ENCODE measurements at regions not wholly inside any gene's neighbourhood (a gene's known extent, or its start where the extent isn't known, plus 50 kb on each side); places are given as distances from the start of the nearest gene placed in this dataset.
"Not testable (repeated sequence)": the region's sequence is repeated elsewhere in the genome, so short reads cannot be mapped to it uniquely, and the experiment has no call there.

DNA sequence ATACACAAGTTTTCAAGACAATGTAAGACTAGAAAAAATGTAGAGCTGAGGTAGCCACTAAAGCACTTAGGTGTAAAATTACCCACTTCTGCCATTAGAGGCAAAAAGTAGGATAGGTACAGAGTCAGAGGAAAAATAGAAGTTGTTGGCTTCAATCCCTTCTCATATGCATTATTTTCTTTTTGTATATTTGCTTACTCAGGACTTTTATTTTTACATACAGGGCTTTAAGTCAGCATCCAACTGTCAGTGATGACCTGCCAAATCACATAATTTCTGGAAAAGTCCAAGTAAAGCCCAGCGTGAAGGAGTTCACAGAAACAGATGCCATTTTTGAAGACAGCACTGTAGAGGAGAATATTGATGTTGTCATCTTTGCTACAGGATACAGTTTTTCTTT, 211.0 kb upstream of the POGK start:
- H3K36me3 ChIP-seq (ENCODE audit: control insufficient read depth, insufficient read depth, low read length) = no peaks in the 10 kb centered on the region
- no peaks in the 10 kb centered on the region for H3K4me1 ChIP-seq (ENCODE audit: control insufficient read depth, insufficient read depth, low read length, poor library complexity, severe bottlenecking)
- no peak overlapping the region for H3K27ac ChIP-seq (ENCODE audit: insufficient read depth, low read length, poor library complexity, severe bottlenecking)
- no peak for DNase-seq
- H3K9me3 ChIP-seq (ENCODE audit: control insufficient read depth, low read length) = no peaks in the 10 kb centered on the region
- no peaks in the 10 kb centered on the region for H3K27me3 ChIP-seq (replicated peaks; ENCODE audit: control insufficient read depth, insufficient read depth, low read length, poor library complexity, severe bottlenecking)
- H3K4me3 ChIP-seq (ENCODE audit: insufficient read depth, low read depth, low read length, poor library complexity, severe bottlenecking) = no peak overlapping the region

DNA sequence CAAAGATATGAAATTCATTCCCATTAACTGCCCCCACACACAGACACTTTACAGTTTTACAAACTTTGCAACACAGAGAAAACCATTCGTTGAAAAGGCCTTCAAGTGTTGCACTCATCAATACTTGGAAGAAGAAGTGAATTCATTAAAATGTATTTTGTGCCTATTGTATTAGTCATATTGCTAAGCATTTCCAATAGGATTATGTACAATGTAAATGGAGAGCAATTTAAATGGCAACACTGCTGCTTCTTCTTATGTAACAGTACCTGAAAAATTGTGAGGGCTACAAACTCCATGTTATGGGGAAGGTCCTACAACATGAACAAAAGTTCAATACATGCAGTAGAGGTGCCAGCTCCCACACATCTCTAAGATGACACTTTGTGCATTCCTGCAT, 209.3 kb upstream of the POGK start:
- Histone ChIP-seq H3K27ac (ENCODE audit: insufficient read depth, low read length, poor library complexity, severe bottlenecking) (no peak overlapping the region), H3K9me3 (ENCODE audit: control insufficient read depth, low read length) (no peaks in the 10 kb centered on the region), H3K4me1 (ENCODE audit: control insufficient read depth, insufficient read depth, low read length, poor library complexity, severe bottlenecking) (no peaks in the 10 kb centered on the region), H3K36me3 (ENCODE audit: control insufficient read depth, insufficient read depth, low read length) (no peaks in the 10 kb centered on the region), H3K4me3 (ENCODE audit: insufficient read depth, low read depth, low read length, poor library complexity, severe bottlenecking) (no peak overlapping the region), H3K27me3 (replicated peaks; ENCODE audit: control insufficient read depth, insufficient read depth, low read length, poor library complexity, severe bottlenecking) (no peaks in the 10 kb centered on the region)
- DNase-seq = no peak

DNA sequence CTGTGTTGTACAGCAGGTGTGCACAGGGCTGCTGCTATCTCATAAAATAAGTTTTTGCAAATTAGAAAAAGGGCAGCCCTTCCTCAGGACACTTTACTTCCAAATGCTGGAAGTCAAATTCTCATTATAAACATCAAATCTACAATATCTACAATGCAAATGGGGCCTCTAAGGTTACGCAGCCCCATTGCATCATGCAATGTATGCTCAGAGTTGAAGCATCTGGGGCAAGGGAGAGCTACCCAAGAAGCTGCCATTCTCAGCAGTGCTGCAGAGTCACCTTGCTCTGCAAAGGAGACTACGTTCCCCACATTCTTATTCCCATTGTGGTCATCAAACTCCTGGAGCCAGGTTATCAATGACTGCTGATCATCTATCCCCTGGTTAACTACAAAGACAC, 208.9 kb upstream of the POGK start:
- DNase-seq = no peak
- no peaks in the 10 kb centered on the region for H3K4me1 ChIP-seq (ENCODE audit: control insufficient read depth, insufficient read depth, low read length, poor library complexity, severe bottlenecking)
- H3K27me3 ChIP-seq (replicated peaks; ENCODE audit: control insufficient read depth, insufficient read depth, low read length, poor library complexity, severe bottlenecking) = no peaks in the 10 kb centered on the region
- H3K27ac ChIP-seq (ENCODE audit: insufficient read depth, low read length, poor library complexity, severe bottlenecking) = no peak overlapping the region
- H3K36me3 ChIP-seq (ENCODE audit: control insufficient read depth, insufficient read depth, low read length) = no peaks in the 10 kb centered on the region
- H3K9me3 ChIP-seq (ENCODE audit: control insufficient read depth, low read length) = no peaks in the 10 kb centered on the region
- H3K4me3 ChIP-seq (ENCODE audit: insufficient read depth, low read depth, low read length, poor library complexity, severe bottlenecking) = no peak overlapping the region

DNA sequence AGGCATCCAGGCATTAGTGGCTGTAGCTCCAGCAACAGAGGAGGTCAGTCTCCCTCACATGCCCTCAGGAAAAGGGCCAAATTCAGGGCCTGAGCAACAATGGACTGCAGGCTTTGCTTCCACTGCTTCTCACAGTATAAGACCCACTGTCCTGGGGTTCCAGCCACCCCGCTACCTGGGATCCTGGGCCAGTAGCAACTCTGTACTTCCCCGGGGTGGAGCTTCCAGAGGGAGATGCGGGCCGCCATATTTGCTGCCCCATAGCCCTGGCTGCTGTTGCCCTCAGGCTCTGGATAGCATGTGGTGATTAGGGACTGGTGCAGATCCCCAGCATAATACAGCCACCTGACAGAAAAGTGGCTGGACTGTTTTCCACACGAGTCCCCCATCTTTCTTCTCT, 201.1 kb upstream of the POGK start:
- H3K4me1 ChIP-seq (ENCODE audit: control insufficient read depth, insufficient read depth, low read length, poor library complexity, severe bottlenecking) = no peaks in the 10 kb centered on the region
- H3K9me3 ChIP-seq (ENCODE audit: control insufficient read depth, low read length) = no peaks in the 10 kb centered on the region
- no peaks in the 10 kb centered on the region for H3K27me3 ChIP-seq (replicated peaks; ENCODE audit: control insufficient read depth, insufficient read depth, low read length, poor library complexity, severe bottlenecking)
- DNase-seq = no peak
- H3K4me3 ChIP-seq (ENCODE audit: insufficient read depth, low read depth, low read length, poor library complexity, severe bottlenecking) = no peak overlapping the region
- no peaks in the 10 kb centered on the region for H3K36me3 ChIP-seq (ENCODE audit: control insufficient read depth, insufficient read depth, low read length)
- no peak overlapping the region for H3K27ac ChIP-seq (ENCODE audit: insufficient read depth, low read length, poor library complexity, severe bottlenecking)

DNA sequence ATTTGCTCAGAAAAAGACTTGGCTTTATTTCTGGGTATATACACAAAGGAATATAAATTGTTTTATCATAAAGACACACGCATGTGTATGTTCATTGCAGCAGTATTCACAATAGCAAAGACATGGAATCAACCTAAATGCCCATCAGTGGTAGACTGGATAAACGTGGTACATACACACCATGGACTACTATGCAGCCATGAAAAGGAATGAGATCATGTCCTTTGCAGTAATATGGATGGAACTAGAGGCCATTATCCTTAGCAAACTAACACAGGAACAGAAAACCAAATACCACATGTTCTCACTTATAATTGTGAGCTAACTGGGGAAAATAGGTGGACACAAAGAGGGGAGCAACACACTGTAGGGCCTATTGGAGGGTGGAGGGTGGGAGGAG, 182.0 kb upstream of the POGK start:
- H3K9me3 ChIP-seq (ENCODE audit: control insufficient read depth, low read length); H3K27ac ChIP-seq (ENCODE audit: insufficient read depth, low read length, poor library complexity, severe bottlenecking); H3K4me3 ChIP-seq (ENCODE audit: insufficient read depth, low read depth, low read length, poor library complexity, severe bottlenecking); DNase-seq; H3K36me3 ChIP-seq (ENCODE audit: control insufficient read depth, insufficient read depth, low read length); H3K4me1 ChIP-seq (ENCODE audit: control insufficient read depth, insufficient read depth, low read length, poor library complexity, severe bottlenecking); H3K27me3 ChIP-seq (replicated peaks; ENCODE audit: control insufficient read depth, insufficient read depth, low read length, poor library complexity, severe bottlenecking): not testable (repeated sequence)

DNA sequence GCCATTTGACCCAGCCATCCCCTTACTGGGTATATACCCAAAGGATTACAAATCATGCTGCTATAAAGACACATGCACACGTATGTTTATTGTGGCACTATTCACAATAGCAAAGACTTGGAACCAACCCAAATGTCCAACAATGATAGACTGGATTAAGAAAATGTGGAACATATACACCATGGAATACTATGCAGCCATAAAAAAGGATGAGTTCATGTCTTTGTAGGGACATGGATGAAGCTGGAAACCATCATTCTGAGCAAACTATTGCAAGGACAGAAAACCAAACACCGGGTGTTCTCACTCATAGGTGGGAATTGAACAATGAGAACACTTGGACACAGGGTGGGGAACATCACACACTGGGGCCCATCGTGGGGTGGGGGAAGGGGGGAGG, 172.5 kb upstream of the POGK start:
- not testable (repeated sequence) for H3K4me1 ChIP-seq (ENCODE audit: control insufficient read depth, insufficient read depth, low read length, poor library complexity, severe bottlenecking); H3K4me3 ChIP-seq (ENCODE audit: insufficient read depth, low read depth, low read length, poor library complexity, severe bottlenecking); H3K9me3 ChIP-seq (ENCODE audit: control insufficient read depth, low read length); H3K36me3 ChIP-seq (ENCODE audit: control insufficient read depth, insufficient read depth, low read length); H3K27me3 ChIP-seq (replicated peaks; ENCODE audit: control insufficient read depth, insufficient read depth, low read length, poor library complexity, severe bottlenecking); DNase-seq; H3K27ac ChIP-seq (ENCODE audit: insufficient read depth, low read length, poor library complexity, severe bottlenecking)

DNA sequence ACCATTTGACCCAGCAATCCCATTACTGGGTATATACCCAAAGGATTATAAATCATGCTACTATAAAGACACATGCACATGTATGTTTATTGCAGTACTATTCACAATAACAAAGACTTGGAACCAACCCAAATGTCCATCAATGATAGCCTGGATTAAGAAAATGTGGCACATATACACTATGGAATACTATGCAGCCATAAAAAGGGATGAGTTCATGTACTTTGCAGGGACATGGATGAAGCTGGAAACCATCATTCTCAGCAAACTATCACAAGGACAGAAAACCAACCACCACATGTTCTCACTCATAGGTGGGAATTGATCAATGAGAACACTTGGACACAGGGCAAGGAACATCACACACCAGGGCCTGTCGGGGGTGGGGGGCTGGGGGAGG, 171.7 kb upstream of the POGK start:
- not testable (repeated sequence) for H3K4me3 ChIP-seq (ENCODE audit: insufficient read depth, low read depth, low read length, poor library complexity, severe bottlenecking); H3K27me3 ChIP-seq (replicated peaks; ENCODE audit: control insufficient read depth, insufficient read depth, low read length, poor library complexity, severe bottlenecking); H3K36me3 ChIP-seq (ENCODE audit: control insufficient read depth, insufficient read depth, low read length); H3K9me3 ChIP-seq (ENCODE audit: control insufficient read depth, low read length); H3K27ac ChIP-seq (ENCODE audit: insufficient read depth, low read length, poor library complexity, severe bottlenecking); DNase-seq; H3K4me1 ChIP-seq (ENCODE audit: control insufficient read depth, insufficient read depth, low read length, poor library complexity, severe bottlenecking)

DNA sequence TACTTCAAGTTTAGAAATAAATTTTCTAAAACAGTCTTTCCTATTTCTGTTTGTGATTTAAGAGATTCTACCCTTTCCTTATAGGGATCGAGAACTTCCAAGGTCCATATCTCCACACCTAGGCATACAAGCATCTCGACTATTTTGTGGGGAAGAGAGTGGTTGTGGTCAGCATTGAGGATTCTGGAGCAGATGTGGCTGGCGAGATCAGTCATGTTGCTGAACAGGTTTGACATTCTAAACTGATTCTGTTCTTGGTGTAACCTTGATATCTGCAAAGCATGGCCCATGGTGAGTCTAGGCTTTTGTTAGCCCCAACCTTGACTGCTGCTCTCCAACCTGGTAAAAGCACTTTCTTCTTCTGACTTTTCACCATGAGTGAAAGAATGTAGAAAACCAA, 167.6 kb upstream of the POGK start:
- Histone ChIP-seq H3K27me3 (replicated peaks; ENCODE audit: control insufficient read depth, insufficient read depth, low read length, poor library complexity, severe bottlenecking) (no peaks in the 10 kb centered on the region), H3K4me1 (ENCODE audit: control insufficient read depth, insufficient read depth, low read length, poor library complexity, severe bottlenecking) (no peaks in the 10 kb centered on the region), H3K36me3 (ENCODE audit: control insufficient read depth, insufficient read depth, low read length) (no peaks in the 10 kb centered on the region), H3K9me3 (ENCODE audit: control insufficient read depth, low read length) (no peaks in the 10 kb centered on the region), H3K27ac (ENCODE audit: insufficient read depth, low read length, poor library complexity, severe bottlenecking) (no peak overlapping the region), H3K4me3 (ENCODE audit: insufficient read depth, low read depth, low read length, poor library complexity, severe bottlenecking) (no peak overlapping the region)
- DNase-seq = no peak

DNA sequence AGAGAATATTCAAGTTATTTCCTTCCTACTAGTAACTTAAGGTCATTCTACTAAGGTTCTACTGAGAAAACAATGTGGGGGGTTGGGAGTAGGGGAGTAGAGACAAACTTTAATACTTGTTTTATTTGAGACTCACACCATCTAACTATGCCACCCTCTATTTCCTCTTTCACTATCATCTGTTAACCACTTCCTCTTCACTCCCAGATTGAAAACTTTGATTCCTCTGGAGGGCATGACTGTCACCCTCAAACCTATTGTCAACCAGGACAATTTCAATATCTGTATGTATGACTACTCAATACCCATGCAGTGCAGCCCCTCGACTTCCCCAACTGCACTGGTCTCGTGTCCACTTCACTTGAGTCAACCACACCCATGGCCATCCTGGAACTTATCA, 165.6 kb upstream of the POGK start:
- DNase-seq = no peak
- no peak overlapping the region for H3K4me3 ChIP-seq (ENCODE audit: insufficient read depth, low read depth, low read length, poor library complexity, severe bottlenecking)
- no peaks in the 10 kb centered on the region for H3K9me3 ChIP-seq (ENCODE audit: control insufficient read depth, low read length)
- no peaks in the 10 kb centered on the region for H3K36me3 ChIP-seq (ENCODE audit: control insufficient read depth, insufficient read depth, low read length)
- no peaks in the 10 kb centered on the region for H3K4me1 ChIP-seq (ENCODE audit: control insufficient read depth, insufficient read depth, low read length, poor library complexity, severe bottlenecking)
- no peaks in the 10 kb centered on the region for H3K27me3 ChIP-seq (replicated peaks; ENCODE audit: control insufficient read depth, insufficient read depth, low read length, poor library complexity, severe bottlenecking)
- no peak overlapping the region for H3K27ac ChIP-seq (ENCODE audit: insufficient read depth, low read length, poor library complexity, severe bottlenecking)

DNA sequence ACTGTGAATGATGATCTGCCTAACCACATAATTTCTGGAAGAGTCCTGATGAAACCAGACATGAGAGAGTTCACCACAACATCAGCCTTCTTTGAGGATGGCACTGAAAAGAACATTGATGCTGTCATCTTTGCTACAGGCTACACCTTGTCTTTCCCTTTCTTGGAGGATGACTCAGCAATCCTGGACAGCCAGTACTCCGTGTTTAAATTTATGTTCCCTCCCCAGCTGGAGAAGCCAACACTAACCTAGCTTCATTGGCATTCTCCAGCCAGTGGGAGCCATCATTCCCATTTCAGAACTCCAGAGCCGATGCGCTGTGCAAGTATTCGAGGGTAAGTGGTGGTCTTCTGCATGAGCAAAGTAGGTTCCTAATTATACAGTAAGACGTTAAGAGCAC, 164.1 kb upstream of the POGK start:
- H3K27me3 ChIP-seq (replicated peaks; ENCODE audit: control insufficient read depth, insufficient read depth, low read length, poor library complexity, severe bottlenecking) = no peaks in the 10 kb centered on the region
- no peaks in the 10 kb centered on the region for H3K36me3 ChIP-seq (ENCODE audit: control insufficient read depth, insufficient read depth, low read length)
- H3K9me3 ChIP-seq (ENCODE audit: control insufficient read depth, low read length) = no peaks in the 10 kb centered on the region
- H3K4me3 ChIP-seq (ENCODE audit: insufficient read depth, low read depth, low read length, poor library complexity, severe bottlenecking) = no peak overlapping the region
- no peak for DNase-seq
- no peak overlapping the region for H3K27ac ChIP-seq (ENCODE audit: insufficient read depth, low read length, poor library complexity, severe bottlenecking)
- H3K4me1 ChIP-seq (ENCODE audit: control insufficient read depth, insufficient read depth, low read length, poor library complexity, severe bottlenecking) = no peaks in the 10 kb centered on the region

DNA sequence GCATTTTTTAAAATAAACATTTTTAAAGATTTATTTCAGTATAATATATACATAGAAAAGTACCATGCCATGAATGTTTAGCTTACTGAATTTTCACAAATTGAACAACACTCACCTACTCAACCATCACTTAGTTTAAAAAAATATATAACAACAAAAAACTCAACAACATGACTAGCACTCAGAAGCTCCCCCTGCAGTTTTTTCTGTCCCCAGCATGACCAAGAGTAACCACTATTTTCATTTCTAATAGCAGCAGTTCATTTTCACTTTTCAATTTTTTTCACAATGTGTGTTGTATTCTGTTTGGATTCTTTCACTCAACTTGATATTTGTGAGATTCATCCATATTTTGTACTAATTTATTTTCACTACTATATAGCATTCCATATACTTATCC, 162.3 kb upstream of the POGK start:
- H3K9me3 ChIP-seq (ENCODE audit: control insufficient read depth, low read length) = no peaks in the 10 kb centered on the region
- H3K4me3 ChIP-seq (ENCODE audit: insufficient read depth, low read depth, low read length, poor library complexity, severe bottlenecking) = no peak overlapping the region
- no peaks in the 10 kb centered on the region for H3K4me1 ChIP-seq (ENCODE audit: control insufficient read depth, insufficient read depth, low read length, poor library complexity, severe bottlenecking)
- no peaks in the 10 kb centered on the region for H3K27me3 ChIP-seq (replicated peaks; ENCODE audit: control insufficient read depth, insufficient read depth, low read length, poor library complexity, severe bottlenecking)
- H3K27ac ChIP-seq (ENCODE audit: insufficient read depth, low read length, poor library complexity, severe bottlenecking) = no peak overlapping the region
- no peaks in the 10 kb centered on the region for H3K36me3 ChIP-seq (ENCODE audit: control insufficient read depth, insufficient read depth, low read length)
- DNase-seq = no peak
